ENCODE measurements at regions not wholly inside any gene's neighbourhood (a gene's known extent, or its start where the extent isn't known, plus 50 kb on each side); places are given as distances from the start of the nearest gene placed in this dataset.
"Not testable (repeated sequence)": the region's sequence is repeated elsewhere in the genome, so short reads cannot be mapped to it uniquely, and the experiment has no call there.

DNA sequence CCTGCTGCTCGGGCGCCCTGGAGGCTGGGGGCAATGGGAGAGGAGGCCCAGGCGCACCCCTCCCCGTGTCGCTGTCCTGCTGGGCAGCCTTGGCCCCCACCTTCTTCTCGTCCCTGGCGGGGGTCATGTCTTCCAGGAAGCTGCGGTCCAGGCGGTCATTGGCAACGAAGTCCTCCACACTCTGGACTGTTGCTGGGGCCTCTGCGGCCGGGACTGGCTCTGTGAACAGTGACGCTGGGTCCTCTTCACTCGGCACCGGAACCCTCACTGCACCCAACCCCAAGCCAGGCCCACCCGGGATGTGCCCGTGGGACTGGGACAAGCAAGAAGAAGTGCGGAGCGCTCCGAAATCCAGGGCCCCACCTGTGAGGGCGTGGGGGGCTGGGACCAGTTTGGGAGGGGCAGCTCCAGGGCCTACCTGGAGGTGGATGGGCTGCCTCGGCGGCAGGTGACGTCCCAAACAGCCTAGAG, 308.0 kb downstream of the CCDC74A start:
- DNase-seq (ENCODE audit: low read depth, low spot score): no peak
- ChIA-PET RAD21 (ENCODE audit: unreplicated experiment) (no interaction called here), SMC1A (ENCODE audit: uncharacterized antibody, unreplicated experiment) (no interaction called here), POLR2A (no interaction called here), CTCF (interaction anchor here (0.6 kb wide), 1 partner anchor 146 kb away, joined by 3 read pairs; no protein-coding TSS in a partner anchor)
- Histone ChIP-seq H3K36me3 (ENCODE audit: control insufficient read depth in 2 of 2, insufficient read depth in 2 of 2, low read length in 1 of 2) (no peaks in the 10 kb centered on the region), H4K20me1 (ENCODE audit: control insufficient read depth, insufficient read depth) (no peaks in the 10 kb centered on the region), H2AFZ (ENCODE audit: control insufficient read depth, low read depth, low read length) (no peak overlapping the region), H3K9ac (ENCODE audit: control insufficient read depth, insufficient read depth, low read length) (no peak overlapping the region), H3K9me3 (replicated peaks; ENCODE audit: control insufficient read depth, insufficient read depth, low read length) (no peaks in the 10 kb centered on the region), H3K4me2 (ENCODE audit: control insufficient read depth, insufficient read depth) (no peak overlapping the region), H3K4me1 (ENCODE audit: control insufficient read depth, insufficient read depth, low read length) (no peaks in the 10 kb centered on the region), H3K27me3 (replicated peaks in 1 of 2; ENCODE audit: control insufficient read depth in 2 of 2, insufficient read depth in 2 of 2, low read length in 1 of 2) (no peaks in the 10 kb centered on the region), H3K79me2 (ENCODE audit: control insufficient read depth, insufficient read depth, low read length) (no peaks in the 10 kb centered on the region), H3K4me3 (no peak overlapping the region), H3K27ac (ENCODE audit: control insufficient read depth, insufficient read depth) (no peak overlapping the region)
- TF ChIP-seq CHD2 (IDR thresholded peaks at IDR 0.05; ENCODE audit: borderline replicate concordance, low read depth, low read length) (no peak), CREM (IDR thresholded peaks at IDR 0.05; ENCODE audit: low read depth) (no peak), YY1 (IDR thresholded peaks at IDR 0.05; ENCODE audit: low read depth, low read length) (no peak), RFX5 (IDR thresholded peaks at IDR 0.05; ENCODE audit: low read depth, low read length) (no peak), RBBP5 (conservative IDR thresholded peaks at IDR 0.05) (no peak)
- TF ChIP-seq, protein P1, sequence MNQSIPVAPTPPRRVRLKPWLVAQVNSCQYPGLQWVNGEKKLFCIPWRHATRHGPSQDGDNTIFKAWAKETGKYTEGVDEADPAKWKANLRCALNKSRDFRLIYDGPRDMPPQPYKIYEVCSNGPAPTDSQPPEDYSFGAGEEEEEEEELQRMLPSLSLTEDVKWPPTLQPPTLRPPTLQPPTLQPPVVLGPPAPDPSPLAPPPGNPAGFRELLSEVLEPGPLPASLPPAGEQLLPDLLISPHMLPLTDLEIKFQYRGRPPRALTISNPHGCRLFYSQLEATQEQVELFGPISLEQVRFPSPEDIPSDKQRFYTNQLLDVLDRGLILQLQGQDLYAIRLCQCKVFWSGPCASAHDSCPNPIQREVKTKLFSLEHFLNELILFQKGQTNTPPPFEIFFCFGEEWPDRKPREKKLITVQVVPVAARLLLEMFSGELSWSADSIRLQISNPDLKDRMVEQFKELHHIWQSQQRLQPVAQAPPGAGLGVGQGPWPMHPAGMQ (IDR thresholded peaks at IDR 0.05; ENCODE audit: borderline replicate concordance): no peak
- intact Hi-C loops (cut with micrococcal nuclease; ENCODE audit: unreplicated experiment) (no loop called here), in situ Hi-C loops (cut with MboI) (no loop called here)
- BruUV-seq (replicated peaks): no TSS peak
- ATAC-seq: no peak
- no peak for FAIRE-seq
- WGBS (ENCODE audit: insufficient coverage, insufficient replicate concordance, low lambda C conversion rate, missing lambda C conversion rate): 56% methylated on average over 22 of the region's 24 CpGs

DNA sequence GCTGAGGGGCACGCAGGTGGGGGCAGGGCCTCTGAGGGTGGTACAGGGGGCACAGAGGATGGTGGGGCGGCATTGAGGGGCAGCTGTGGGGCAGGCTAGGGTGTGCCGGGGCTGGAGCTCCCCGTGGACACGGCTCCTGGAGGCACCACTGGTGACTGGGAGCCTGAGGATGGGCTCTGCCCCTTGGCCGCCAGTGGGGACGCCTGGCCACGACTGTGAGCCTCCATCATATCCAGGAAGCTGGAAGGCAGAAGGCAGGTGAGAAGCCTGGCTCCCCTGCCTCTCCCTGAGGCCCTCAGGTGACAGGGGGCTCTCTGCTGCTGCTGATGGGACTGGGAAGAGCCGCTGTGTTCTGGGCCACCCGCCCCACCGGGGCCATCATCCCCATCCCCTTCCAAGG, 308.4 kb downstream of the CCDC74A start:
- BruUV-seq (replicated peaks); H3K4me1 ChIP-seq (ENCODE audit: control insufficient read depth, insufficient read depth, low read length); RAD21 ChIA-PET (ENCODE audit: unreplicated experiment); H3K9me3 ChIP-seq (replicated peaks; ENCODE audit: control insufficient read depth, insufficient read depth, low read length); SMC1A ChIA-PET (ENCODE audit: uncharacterized antibody, unreplicated experiment); H3K79me2 ChIP-seq (ENCODE audit: control insufficient read depth, insufficient read depth, low read length); H3K36me3 ChIP-seq (ENCODE audit: control insufficient read depth in 2 of 2, insufficient read depth in 2 of 2, low read length in 1 of 2); H3K4me2 ChIP-seq (ENCODE audit: control insufficient read depth, insufficient read depth); intact Hi-C loops (cut with micrococcal nuclease; ENCODE audit: unreplicated experiment); H3K4me3 ChIP-seq; FAIRE-seq; H3K27me3 ChIP-seq (replicated peaks in 1 of 2; ENCODE audit: control insufficient read depth in 2 of 2, insufficient read depth in 2 of 2, low read length in 1 of 2); H2AFZ ChIP-seq (ENCODE audit: control insufficient read depth, low read depth, low read length); H3K9ac ChIP-seq (ENCODE audit: control insufficient read depth, insufficient read depth, low read length); H3K27ac ChIP-seq (ENCODE audit: control insufficient read depth, insufficient read depth); DNase-seq (ENCODE audit: low read depth, low spot score); POLR2A ChIA-PET; H4K20me1 ChIP-seq (ENCODE audit: control insufficient read depth, insufficient read depth); ATAC-seq; in situ Hi-C loops (cut with MboI): not testable (repeated sequence)
- CTCF ChIA-PET: interaction anchor here (0.6 kb wide), 1 partner anchor 146 kb away, joined by 3 read pairs; no protein-coding TSS in a partner anchor
- 31% methylated on average over 9 of the region's 11 CpGs for WGBS (ENCODE audit: insufficient coverage, insufficient replicate concordance, low lambda C conversion rate, missing lambda C conversion rate)
